ENCODE measurements at regions not wholly inside any gene's neighbourhood (a gene's known extent, or its start where the extent isn't known, plus 50 kb on each side); places are given as distances from the start of the nearest gene placed in this dataset.

DNA sequence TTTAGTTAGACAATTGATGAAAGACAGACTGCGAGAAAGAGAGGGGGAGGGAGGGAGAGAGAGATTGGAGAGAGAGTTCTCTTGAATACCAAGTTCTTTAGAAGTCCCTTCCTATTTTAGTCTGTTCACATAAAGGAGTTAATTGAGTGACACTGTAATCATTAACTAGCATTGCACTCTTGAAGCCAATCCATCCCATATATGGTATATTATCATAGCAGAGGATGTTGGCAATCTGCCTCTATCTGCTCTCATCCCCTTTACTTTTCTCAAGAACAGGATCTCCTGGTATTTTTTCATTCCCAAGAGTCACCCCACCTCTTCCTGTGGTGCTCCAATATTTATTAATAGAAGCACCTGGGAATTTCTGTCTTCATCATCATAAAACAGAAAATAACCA, 959.6 kb upstream of the NDST4 start:
- Histone ChIP-seq H3K36me3 (ENCODE audit: control insufficient read depth in 1 of 2, insufficient read depth in 2 of 2, low read length in 2 of 2) (no peaks in the 10 kb centered on the region), H3K27ac (ENCODE audit: low read length) (no peak overlapping the region), H3K27me3 (ENCODE audit: low read depth, low read length) (no peaks in the 10 kb centered on the region), H3K9me3 (ENCODE audit: control insufficient read depth in 1 of 2, low read length in 2 of 2) (no peaks in the 10 kb centered on the region), H3K4me3 (ENCODE audit: low read depth in 1 of 2, low read length in 2 of 2) (no peak overlapping the region), H3K4me1 (ENCODE audit: control insufficient read depth in 1 of 2, insufficient read depth in 2 of 2, low read length in 2 of 2) (no peaks in the 10 kb centered on the region)

DNA sequence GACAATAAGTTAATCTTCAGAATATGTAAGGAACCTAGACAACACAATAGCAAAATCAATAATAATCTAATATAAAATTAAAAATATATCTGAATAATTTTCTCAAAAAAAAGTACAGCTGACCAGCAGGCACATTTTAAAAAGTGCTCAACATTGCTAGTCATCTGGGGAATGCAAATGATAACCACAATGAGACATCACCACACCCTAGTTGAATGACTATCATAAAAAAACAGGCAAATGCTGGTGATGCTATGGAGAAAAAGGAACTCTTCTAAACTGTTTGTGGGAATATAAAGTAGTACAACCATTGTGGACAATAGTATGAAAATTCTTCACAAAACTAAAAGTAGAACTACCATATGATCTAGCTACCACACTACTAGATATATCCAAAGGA, 956.9 kb upstream of the NDST4 start:
- Histone ChIP-seq H3K9me3 (ENCODE audit: control insufficient read depth in 1 of 2, low read length in 2 of 2) (no peaks in the 10 kb centered on the region), H3K27me3 (ENCODE audit: low read depth, low read length) (no peaks in the 10 kb centered on the region), H3K4me1 (ENCODE audit: control insufficient read depth in 1 of 2, insufficient read depth in 2 of 2, low read length in 2 of 2) (no peaks in the 10 kb centered on the region), H3K27ac (ENCODE audit: low read length) (no peak overlapping the region), H3K36me3 (ENCODE audit: control insufficient read depth in 1 of 2, insufficient read depth in 2 of 2, low read length in 2 of 2) (no peaks in the 10 kb centered on the region), H3K4me3 (ENCODE audit: low read depth in 1 of 2, low read length in 2 of 2) (no peak overlapping the region)

DNA sequence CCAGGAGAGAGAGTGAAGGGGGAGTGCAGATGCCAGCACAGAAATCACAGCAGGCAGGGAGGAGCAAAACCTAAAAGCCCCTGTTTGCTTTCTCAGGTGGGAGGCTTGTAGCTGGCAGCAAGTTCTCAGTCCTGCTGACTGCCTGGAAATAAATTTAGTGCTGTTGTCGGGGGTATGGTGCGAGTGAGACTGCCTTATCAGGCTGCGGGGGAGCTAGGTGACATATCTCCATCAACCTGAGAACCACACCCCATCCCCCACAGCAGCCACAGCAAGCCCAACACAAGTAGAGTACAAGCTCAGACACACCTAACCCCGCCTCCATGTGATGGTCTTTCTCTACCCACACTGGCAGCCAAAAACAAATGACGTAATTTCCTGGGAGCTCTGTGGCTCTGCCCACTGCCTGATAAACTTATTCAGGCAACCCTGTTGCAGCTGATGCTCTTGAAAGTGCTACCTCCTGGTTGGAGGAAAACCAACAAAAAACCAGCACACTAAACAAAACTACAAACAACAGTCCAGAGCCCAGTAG, 953.4 kb upstream of the NDST4 start:
- H3K27ac ChIP-seq (ENCODE audit: low read length), result no peak overlapping the region
- H3K4me3 ChIP-seq (ENCODE audit: low read depth in 1 of 2, low read length in 2 of 2), result no peak overlapping the region
- no peaks in the 10 kb centered on the region for H3K36me3 ChIP-seq (ENCODE audit: control insufficient read depth in 1 of 2, insufficient read depth in 2 of 2, low read length in 2 of 2)
- no peaks in the 10 kb centered on the region for H3K4me1 ChIP-seq (ENCODE audit: control insufficient read depth in 1 of 2, insufficient read depth in 2 of 2, low read length in 2 of 2)
- no peaks in the 10 kb centered on the region for H3K27me3 ChIP-seq (ENCODE audit: low read depth, low read length)
- no peaks in the 10 kb centered on the region for H3K9me3 ChIP-seq (ENCODE audit: control insufficient read depth in 1 of 2, low read length in 2 of 2)

DNA sequence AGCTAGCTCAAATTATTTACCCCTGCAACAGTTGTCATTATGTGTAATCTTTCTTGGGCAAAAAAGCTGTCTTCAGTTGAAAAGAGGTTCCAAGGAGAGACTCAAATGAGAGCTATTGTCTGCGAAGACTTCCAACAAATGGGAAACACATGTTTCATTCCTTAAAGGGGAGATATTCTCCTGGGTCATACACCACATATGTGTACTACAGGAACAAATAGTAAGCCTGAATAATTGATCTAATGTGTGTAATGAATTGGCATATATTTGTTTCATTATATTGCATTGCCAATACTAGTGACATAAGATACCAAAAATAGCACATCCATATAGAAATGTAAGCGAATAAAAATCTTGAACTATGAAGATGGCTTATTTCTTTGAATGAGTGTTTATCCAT, 950.9 kb upstream of the NDST4 start:
- Histone ChIP-seq H3K27ac (ENCODE audit: low read length) (no peak overlapping the region), H3K9me3 (ENCODE audit: control insufficient read depth in 1 of 2, low read length in 2 of 2) (no peaks in the 10 kb centered on the region), H3K27me3 (ENCODE audit: low read depth, low read length) (no peaks in the 10 kb centered on the region), H3K4me3 (ENCODE audit: low read depth in 1 of 2, low read length in 2 of 2) (no peak overlapping the region), H3K4me1 (ENCODE audit: control insufficient read depth in 1 of 2, insufficient read depth in 2 of 2, low read length in 2 of 2) (no peaks in the 10 kb centered on the region), H3K36me3 (ENCODE audit: control insufficient read depth in 1 of 2, insufficient read depth in 2 of 2, low read length in 2 of 2) (no peaks in the 10 kb centered on the region)

DNA sequence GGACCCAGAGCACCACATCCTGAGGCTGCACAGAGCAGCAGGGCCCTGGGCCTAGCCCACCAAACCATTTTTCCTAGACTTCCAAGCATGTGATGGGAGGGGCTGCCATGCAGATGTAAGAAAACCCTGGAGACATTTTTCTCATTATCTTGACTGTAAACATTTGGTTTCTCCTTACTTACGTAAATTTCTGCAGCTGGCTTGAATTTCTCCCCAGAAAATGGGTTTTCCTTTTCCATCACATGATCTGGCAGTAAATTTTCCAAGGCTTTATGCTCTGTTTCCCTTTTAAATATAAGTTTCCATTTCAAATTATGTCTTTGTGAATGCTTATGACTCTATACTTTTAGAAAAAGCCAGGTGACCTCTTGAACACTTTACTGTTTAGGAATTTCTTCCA, 945.9 kb upstream of the NDST4 start:
- no peak overlapping the region for H3K4me3 ChIP-seq (ENCODE audit: low read depth in 1 of 2, low read length in 2 of 2)
- no peaks in the 10 kb centered on the region for H3K27me3 ChIP-seq (ENCODE audit: low read depth, low read length)
- no peaks in the 10 kb centered on the region for H3K4me1 ChIP-seq (ENCODE audit: control insufficient read depth in 1 of 2, insufficient read depth in 2 of 2, low read length in 2 of 2)
- H3K9me3 ChIP-seq (ENCODE audit: control insufficient read depth in 1 of 2, low read length in 2 of 2), result no peaks in the 10 kb centered on the region
- no peak overlapping the region for H3K27ac ChIP-seq (ENCODE audit: low read length)
- H3K36me3 ChIP-seq (ENCODE audit: control insufficient read depth in 1 of 2, insufficient read depth in 2 of 2, low read length in 2 of 2), result no peaks in the 10 kb centered on the region

DNA sequence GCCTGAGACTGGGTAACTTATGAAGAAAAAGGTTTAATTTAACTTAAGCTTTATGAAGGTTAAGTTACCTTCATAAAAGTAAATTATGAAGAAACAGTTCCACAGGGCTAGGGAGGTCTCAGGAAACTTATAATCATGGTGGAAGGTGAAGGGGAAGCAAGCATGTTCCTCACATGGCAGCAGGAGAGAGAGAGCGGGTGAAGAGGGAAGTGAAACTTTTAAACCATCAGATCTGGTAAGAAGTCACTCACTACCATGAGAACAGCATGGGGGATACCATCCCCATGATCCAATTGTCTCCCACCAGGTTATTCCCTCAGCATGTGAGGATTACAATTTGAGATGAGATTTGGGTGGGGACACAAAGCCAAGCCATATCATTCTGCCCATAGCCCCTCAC, 944.7 kb upstream of the NDST4 start:
- Histone ChIP-seq H3K9me3 (ENCODE audit: control insufficient read depth in 1 of 2, low read length in 2 of 2) (no peaks in the 10 kb centered on the region), H3K27ac (ENCODE audit: low read length) (no peak overlapping the region), H3K36me3 (ENCODE audit: control insufficient read depth in 1 of 2, insufficient read depth in 2 of 2, low read length in 2 of 2) (no peaks in the 10 kb centered on the region), H3K4me3 (ENCODE audit: low read depth in 1 of 2, low read length in 2 of 2) (no peak overlapping the region), H3K27me3 (ENCODE audit: low read depth, low read length) (no peaks in the 10 kb centered on the region), H3K4me1 (ENCODE audit: control insufficient read depth in 1 of 2, insufficient read depth in 2 of 2, low read length in 2 of 2) (no peaks in the 10 kb centered on the region)

DNA sequence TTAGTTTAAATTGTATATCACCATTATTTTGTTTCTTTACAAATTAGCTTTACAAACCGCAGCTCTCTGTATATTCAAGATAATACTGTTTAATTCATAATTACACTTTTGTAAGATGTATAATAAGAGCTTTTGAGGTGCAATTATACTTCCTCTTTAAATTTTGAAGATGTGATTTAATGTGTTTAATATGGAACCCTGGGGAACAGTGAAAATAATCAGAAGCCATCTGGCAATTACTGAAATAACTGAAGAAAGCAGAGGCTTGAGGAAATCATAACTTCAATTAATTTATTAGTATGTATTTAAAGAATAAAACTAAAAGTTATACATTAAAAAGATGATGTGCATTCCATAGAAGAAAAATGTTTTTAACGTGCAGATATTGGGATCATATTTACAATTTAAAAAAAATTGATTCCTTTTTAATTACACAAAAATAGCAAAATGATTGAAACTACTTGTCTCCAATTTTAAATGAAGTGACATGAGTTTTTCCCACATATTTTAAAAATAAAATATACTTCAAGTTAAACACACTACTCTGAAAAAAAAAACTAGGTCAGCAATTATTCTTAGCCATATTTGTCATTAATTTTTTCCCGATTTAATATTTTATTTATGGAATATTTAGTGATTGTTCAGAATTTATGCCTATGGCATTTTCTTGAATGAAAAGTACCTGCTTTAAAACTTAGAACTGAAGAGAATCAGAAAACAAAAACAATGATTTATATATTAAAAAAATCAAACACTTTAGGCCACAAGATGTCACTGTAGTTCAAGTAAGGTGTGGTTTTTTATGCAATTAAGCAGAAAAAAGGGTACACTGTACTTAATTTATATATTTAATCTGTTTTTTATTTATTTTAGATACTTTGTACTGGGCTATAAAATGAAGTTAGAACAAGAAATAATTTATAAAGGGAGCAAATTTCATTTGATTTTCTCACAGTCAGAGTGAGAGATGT, 942.7 kb upstream of the NDST4 start:
- Histone ChIP-seq H3K4me1 (ENCODE audit: control insufficient read depth in 1 of 2, insufficient read depth in 2 of 2, low read length in 2 of 2) (no peaks in the 10 kb centered on the region), H3K4me3 (ENCODE audit: low read depth in 1 of 2, low read length in 2 of 2) (no peak overlapping the region), H3K27me3 (ENCODE audit: low read depth, low read length) (no peaks in the 10 kb centered on the region), H3K36me3 (ENCODE audit: control insufficient read depth in 1 of 2, insufficient read depth in 2 of 2, low read length in 2 of 2) (no peaks in the 10 kb centered on the region), H3K9me3 (ENCODE audit: control insufficient read depth in 1 of 2, low read length in 2 of 2) (no peaks in the 10 kb centered on the region), H3K27ac (ENCODE audit: low read length) (no peak overlapping the region)

DNA sequence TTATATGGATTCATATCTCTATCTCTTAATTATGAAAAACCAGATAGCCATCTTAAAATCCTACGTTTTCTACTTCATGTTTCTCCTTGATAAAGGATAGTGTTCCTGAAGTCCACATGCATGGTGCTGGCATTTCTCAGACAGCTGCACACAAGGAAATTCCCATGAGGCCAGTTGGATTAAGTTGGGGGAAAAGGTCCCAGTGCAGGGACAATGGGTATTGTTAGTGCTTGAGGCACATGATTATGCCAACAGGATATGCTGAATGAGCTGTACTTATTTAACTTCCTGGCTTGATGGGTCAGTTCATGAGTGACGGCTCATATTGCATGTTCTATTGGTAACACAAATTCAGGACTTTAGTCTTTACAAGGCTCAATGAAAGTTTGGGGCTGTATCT, 913.9 kb upstream of the NDST4 start:
- no peaks in the 10 kb centered on the region for H3K27me3 ChIP-seq (ENCODE audit: low read depth, low read length)
- H3K4me3 ChIP-seq (ENCODE audit: low read depth in 1 of 2, low read length in 2 of 2), result no peak overlapping the region
- no peak overlapping the region for H3K27ac ChIP-seq (ENCODE audit: low read length)
- H3K4me1 ChIP-seq (ENCODE audit: control insufficient read depth in 1 of 2, insufficient read depth in 2 of 2, low read length in 2 of 2), result no peaks in the 10 kb centered on the region
- H3K36me3 ChIP-seq (ENCODE audit: control insufficient read depth in 1 of 2, insufficient read depth in 2 of 2, low read length in 2 of 2), result no peaks in the 10 kb centered on the region
- H3K9me3 ChIP-seq (ENCODE audit: control insufficient read depth in 1 of 2, low read length in 2 of 2), result no peaks in the 10 kb centered on the region

DNA sequence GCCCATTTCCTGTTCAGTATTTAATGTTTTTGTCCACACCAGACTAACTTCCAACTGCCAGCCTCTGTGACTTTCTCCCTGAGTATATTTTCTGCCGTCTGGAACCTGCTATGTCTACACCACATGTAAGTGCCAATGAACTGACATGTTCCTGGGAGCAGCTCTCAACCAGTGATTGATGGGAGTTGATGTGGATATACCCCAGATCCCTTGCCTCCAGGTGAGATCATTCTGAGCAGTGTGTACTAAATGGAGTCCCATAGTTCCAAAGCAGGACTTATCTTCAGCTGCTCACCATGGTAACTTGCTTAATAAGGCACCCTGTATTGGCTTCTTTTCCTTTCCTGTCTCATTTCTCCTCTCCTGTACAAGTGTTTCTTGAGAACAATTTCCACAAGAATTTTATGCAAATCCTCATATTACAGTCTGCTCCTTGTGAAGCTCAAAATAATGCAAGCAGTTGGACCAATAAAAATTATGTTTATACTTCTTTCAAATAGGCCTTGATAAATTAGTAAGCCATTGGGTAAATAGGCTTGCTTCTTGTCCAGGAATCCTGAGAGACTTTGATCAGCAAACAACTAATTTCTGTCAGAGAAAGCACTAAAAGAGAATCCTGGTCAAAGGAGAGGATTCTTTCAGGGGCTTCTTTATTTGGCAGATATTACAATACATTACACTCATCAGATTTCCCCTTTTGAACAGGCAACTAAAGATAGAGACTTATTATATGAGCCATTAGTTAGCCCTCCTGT, 911.7 kb upstream of the NDST4 start:
- no peak overlapping the region for H3K27ac ChIP-seq (ENCODE audit: low read length)
- H3K4me1 ChIP-seq (ENCODE audit: control insufficient read depth in 1 of 2, insufficient read depth in 2 of 2, low read length in 2 of 2), result no peaks in the 10 kb centered on the region
- H3K4me3 ChIP-seq (ENCODE audit: low read depth in 1 of 2, low read length in 2 of 2), result no peak overlapping the region
- H3K36me3 ChIP-seq (ENCODE audit: control insufficient read depth in 1 of 2, insufficient read depth in 2 of 2, low read length in 2 of 2), result no peaks in the 10 kb centered on the region
- H3K27me3 ChIP-seq (ENCODE audit: low read depth, low read length), result no peaks in the 10 kb centered on the region
- H3K9me3 ChIP-seq (ENCODE audit: control insufficient read depth in 1 of 2, low read length in 2 of 2), result peaks cover 0 to 3% of the 10 kb centered on the region in 2 donors

DNA sequence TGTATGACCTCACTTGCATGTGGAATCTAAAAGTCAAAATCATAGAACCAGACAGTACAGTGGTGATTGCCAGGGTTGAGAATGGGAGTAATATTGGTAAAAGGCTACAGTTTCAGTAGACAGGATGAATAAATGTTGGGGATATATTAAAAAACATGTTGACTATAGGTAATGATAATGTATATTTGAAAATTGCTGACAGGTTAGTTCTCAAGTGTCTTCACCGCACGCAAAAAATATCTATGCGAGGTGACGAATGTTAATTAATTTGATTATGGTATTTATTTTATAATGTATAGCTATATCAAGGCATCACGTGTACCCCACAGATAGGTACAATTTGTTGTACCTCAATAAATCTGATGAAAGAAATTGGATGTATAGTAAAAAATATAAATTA, 909.6 kb upstream of the NDST4 start:
- H3K4me1 ChIP-seq (ENCODE audit: control insufficient read depth in 1 of 2, insufficient read depth in 2 of 2, low read length in 2 of 2), result no peaks in the 10 kb centered on the region

DNA sequence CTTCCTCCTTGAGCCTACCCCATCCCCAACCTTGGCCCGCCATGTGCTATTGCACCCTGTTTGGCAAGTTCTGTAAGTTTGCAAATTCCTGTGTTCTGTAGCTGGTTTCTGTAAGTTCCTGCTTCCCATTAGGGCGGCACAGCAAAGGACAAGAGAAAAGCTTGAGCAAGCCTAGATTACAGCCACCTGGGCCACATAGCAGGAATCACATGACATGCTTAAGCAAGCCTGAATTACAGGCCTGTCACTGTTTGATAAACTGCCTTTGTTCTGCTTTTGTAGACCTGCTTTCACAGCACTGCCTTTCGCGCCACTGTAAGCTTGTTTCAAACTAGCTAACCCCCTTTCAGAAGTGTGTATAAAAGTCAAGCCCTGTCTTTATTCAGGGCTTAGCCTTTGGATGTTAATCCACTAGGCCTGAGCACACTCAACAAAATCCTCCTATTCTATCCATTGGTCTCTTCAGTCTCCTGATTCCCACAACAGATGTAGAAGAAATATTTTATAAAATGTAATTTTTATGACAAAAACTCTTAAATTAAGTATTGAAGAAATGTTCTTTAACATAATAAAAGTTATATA, 906.8 kb upstream of the NDST4 start:
- H3K4me3 ChIP-seq (ENCODE audit: low read depth in 1 of 2, low read length in 2 of 2), result no peak overlapping the region
- H3K27me3 ChIP-seq (ENCODE audit: low read depth, low read length), result no peaks in the 10 kb centered on the region
- no peaks in the 10 kb centered on the region for H3K4me1 ChIP-seq (ENCODE audit: control insufficient read depth in 1 of 2, insufficient read depth in 2 of 2, low read length in 2 of 2)
- H3K27ac ChIP-seq (ENCODE audit: low read length), result no peak overlapping the region
- no peaks in the 10 kb centered on the region for H3K36me3 ChIP-seq (ENCODE audit: control insufficient read depth in 1 of 2, insufficient read depth in 2 of 2, low read length in 2 of 2)
- peaks cover 23 to 36% of the 10 kb centered on the region in 2 donors for H3K9me3 ChIP-seq (ENCODE audit: control insufficient read depth in 1 of 2, low read length in 2 of 2)

More for the DNA sequence above, 909.6 kb upstream of the NDST4 start:
- H3K36me3 ChIP-seq (ENCODE audit: control insufficient read depth in 1 of 2, insufficient read depth in 2 of 2, low read length in 2 of 2), result no peaks in the 10 kb centered on the region
- H3K27ac ChIP-seq (ENCODE audit: low read length), result no peak overlapping the region
- no peak overlapping the region for H3K4me3 ChIP-seq (ENCODE audit: low read depth in 1 of 2, low read length in 2 of 2)
- peaks cover 9 to 22% of the 10 kb centered on the region in 2 donors for H3K9me3 ChIP-seq (ENCODE audit: control insufficient read depth in 1 of 2, low read length in 2 of 2)
- no peaks in the 10 kb centered on the region for H3K27me3 ChIP-seq (ENCODE audit: low read depth, low read length)
